ENCODE measurements at regions not wholly inside any gene's neighbourhood (a gene's known extent, or its start where the extent isn't known, plus 50 kb on each side); places are given as distances from the start of the nearest gene placed in this dataset.
"Not testable (repeated sequence)": the region's sequence is repeated elsewhere in the genome, so short reads cannot be mapped to it uniquely, and the experiment has no call there.

DNA sequence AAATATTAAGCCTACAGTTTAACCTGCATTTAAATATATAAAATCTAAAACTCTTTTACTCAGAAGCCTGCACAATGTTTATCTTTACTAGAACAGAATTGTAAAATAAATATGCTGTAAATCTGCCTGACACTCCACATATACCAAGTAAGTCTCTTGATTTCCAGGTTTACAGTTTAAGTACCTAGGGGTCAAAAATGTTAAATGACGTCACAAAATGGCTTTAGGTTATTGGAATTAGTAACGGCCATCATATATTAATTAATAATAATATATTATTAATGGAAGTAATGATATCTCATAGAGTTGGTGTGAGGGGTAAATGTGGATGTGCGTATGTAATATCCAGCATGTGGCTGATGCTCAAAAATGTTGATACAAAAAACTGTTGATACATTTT is 114.8 kb upstream of the ANO5 start:
- DNase-seq, result no peak

DNA sequence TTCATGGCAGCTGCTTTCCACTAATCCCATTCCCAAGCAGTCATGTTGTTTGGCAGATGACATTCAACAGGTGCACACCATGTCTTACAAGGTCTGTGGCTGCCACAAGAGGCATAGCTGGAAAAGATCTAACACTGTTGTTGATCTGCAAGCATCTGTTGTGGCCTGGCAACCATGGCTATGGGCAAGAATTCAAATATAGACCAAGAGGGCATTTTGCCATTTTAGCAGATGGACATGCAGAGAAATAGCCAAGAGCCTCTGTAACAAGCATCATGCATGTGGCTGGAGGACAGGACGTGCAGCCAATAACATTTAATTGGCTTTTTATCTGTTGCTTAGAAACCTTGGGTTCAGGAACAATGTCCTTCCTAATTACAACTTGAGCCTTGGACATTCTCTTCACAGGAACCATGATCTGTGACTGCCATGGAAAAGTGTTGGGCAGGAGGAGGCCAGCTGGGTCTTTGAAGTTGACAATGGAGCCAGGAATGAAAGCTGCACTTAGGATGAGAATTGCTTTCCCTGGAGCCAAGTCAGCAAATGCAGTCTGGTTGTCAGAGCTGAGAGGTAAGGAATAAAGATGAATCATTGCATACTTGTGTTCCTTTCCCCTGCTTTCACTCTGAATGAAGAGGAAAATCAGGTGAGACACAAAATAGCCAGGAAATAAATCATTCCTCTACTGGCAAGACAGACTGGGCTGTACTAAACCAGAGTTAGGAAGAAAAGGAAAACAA is 113.6 kb upstream of the ANO5 start:
- DNase-seq, result no peak

DNA sequence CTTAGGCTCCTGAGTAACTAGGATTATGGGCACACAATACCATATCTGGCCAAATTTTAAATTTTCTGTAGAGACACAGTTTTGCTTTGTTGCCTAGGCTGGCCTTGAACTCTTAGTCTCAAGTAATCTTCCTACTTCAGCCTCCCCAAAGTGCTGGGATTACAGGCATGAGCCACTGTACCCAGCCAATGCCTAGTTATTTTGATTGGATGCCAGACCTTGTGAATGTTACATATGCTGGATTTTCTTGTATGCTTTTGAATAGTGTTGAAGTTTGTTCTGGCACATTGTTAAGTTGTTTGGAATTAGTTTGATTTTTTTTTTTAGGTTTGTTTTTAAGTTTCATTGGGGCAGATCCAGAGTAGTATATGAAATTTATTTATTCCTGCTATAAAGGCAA is 110.7 kb upstream of the ANO5 start:
- no peak for DNase-seq

DNA sequence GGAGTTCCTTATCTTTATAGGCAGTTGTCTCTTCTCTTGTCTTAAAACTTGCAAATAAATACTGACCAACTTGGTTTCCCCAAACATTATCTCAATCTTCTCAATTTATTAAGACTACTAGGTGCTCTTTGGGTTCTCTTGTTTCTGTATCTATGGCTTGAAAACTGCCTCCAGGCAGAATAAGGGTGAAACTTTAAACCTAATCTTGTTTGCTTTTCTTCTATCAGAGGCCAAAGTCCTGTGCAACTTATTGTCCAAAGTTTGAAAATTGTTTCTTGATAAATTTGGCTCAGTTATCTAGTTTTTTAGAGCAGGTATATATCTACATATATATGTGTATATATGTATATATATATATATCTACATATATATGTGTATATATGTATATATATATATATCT is 110.1 kb upstream of the ANO5 start:
- DNase-seq, result no peak

DNA sequence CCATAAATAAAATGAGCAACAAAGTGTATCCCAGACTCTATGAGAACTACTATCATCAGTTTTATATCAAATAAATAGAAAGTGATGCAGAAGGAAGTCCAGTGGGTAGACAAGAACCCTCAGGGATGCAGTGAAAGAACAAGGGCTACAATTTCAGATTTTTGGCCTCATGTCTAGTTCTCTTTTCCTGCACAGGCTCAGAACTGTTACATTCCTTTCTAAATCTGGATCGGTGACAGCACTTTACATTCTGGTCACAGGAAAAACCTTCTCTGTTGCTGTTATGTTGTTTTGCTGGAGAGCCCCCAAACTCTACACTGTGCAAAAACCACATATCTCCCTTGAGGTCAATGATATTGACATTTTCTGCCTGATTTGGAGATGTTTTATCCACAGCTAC is 108.8 kb upstream of the ANO5 start:
- DNase-seq, result no peak

DNA sequence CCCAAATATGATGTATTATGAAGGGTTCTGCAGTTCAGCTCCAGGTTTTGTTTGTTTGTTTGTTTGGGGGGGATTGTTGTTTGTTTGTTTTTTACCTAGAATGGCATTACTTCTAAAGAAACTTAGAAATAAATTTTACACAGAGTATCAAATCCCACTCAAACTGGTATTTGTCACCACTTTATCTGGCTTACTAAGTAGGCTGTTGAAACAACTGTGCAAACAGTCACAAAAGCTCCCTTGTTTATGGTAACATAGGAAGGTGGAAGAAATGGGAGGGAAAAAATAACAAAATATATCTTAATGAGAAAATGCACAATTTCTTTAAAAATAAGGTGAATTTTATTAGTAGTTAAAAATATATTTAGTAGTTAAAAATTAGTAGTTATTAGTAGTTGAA is 108.3 kb upstream of the ANO5 start:
- DNase-seq, result no peak

DNA sequence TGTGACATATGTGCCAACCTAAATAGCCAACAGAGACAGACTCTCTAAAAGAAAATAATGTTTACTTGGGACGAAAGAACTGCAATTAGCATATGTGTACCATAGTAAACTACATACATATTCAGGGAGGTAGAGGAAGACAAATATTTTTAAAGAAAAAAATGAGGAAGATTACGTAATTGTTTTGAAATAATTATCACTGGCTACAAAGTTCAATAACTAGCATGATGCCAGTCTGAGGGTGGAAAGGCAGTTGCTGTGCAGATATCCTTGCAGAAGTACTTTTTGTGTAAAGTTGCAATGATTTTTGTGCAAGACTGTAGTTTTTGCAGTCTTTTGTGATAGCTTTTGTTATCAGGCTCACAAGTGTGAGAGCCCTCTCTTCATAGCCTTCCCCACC is 103.3 kb upstream of the ANO5 start:
- no peak for DNase-seq

DNA sequence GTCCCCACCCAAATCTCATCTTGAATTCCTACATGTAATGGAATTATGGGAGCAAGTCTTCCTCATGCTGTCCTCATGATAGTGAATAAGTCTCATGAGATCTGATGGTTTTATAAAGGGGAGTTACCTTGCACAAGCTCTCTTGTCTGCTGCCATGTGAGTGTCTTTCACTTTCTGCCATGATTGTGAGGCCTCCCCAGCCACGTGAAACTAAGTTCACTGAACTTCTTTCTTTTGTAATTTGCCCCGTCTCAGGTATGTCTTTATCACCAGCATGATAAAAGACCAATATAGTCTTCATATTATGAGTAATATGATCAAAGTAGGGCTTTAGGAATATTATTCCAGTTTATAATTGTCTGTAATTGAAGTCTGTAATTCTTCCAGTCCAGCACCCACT is 86.3 kb upstream of the ANO5 start:
- DNase-seq, result no peak

DNA sequence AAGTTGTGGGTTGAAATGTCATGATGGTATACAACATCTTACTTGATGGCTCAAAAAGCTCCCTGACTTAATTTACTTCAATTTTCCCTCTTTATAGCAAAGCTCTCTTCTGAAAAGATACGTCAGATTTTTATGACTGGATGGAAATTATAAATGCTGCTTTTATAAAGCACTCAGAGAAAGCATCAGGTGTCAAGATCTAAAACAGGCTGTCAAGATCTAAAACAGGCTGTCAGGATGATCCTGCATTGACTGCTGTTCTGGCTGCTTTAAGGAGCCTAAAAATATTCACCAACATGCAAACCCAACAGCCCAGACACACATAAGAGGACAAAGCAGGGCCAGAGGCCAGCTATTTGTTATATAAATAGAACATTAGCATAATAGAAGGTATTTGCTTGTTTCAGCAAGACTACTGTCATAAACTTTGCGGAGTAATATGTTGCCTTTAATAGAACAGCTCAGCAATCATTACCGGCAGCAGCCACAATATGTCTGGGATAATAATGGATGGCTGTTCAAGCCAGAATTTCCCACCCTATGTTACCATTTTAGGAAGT is 77.3 kb upstream of the ANO5 start:
- no peak for DNase-seq

DNA sequence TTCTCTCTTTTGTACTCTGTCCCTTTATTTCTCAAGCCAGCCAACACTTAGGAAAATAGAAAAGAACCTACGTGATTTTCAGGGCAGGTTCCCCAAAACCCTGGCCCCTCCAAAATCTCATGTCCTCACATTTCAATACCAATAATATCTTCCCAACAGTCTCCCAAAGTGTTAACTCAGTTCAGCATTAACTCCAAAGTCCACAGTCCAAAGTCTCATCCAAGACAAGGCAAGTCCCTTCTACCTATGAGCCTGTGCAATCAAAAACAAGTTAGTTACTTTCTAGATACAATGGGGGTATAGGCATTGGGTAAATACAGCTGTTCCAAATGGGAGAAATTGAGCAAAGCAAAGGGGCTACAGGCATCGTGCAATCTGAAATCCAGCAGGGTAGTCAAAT is 64.9 kb upstream of the ANO5 start:
- not testable (repeated sequence) for DNase-seq

DNA sequence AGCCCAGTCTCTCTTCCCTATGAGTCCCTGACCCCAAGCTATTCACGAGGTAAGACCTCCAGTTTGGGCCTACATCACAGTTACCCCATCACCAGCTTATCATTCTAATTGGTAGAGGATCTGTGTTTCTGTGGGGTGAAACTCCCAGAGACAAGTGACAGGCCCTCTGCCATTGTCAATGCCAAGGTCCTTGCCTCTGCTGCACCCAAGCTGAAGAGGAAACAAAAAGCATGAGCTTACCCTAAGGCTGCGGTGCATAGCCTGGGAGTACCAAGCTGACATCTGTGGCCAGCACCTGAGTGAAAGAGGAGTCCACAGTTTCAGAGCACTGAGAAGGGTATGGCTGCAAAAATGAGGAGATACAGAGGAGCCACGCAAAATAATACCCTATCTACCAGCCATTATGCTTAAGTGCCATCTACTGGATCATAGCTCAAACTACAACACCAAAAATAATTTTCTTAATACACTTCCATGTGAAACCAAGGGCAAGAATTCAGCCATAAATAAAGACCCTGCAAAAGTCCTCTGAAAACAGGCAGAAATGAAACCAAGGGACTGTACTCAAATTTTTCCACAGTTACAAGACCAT is 62.3 kb upstream of the ANO5 start:
- no peak for DNase-seq

DNA sequence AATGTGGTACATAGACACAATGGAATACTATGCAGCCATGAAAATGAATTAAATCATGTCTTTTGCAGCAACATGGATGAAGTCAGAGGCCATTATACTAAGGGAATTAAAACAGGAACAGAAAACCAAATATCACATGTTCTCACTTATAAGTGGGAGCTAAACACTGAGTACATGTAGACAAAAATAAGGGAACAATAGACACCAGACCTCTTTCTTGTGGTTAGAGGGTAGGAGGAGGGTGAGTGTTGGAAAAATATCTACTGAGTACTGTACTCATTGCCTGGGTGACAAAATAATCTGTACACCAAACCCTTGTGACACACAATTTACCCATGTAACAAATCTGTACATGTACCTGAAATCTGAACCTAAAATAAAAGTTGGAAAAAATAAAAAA is 59.1 kb upstream of the ANO5 start:
- DNase-seq, result no peak

DNA sequence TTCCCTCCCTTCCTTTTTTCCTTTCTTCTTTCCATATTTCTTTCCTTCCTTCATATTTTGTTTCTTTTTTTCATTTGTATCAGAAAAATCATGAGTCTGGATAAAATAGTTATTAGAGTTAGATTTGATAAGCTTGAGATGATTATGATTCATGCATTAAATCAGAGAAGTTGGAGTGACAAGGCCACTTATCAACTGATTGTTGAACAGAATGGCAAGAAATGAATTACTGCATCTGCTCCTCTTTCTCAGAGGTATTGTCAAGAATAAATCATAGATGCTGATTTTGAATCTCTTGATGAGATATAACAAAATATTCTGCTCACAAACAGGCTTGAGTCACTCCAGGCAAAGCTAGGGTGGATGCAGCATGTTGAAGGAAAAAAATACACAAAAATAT is 54.6 kb upstream of the ANO5 start:
- no peak for DNase-seq

Data from activated CD4-positive, alpha-beta T cell treated with anti-CD3 and anti-CD28 coated beads, Interleukin-10, Interleukin-2, amounts not matched to agents 100 ng/mL and 50 ng/mL, durations not matched to agents 16 hours and 8 hours (primary cell).